GM12878 (cell line): ENCODE measurements at regions not wholly inside any gene's neighbourhood (a gene's known extent, or its start where the extent isn't known, plus 50 kb on each side); places are given as distances from the start of the nearest gene placed in this dataset.

Experiments used
- ATAC-seq: fragments of 200-7000 bp; cut with Tn5 transposase; 3 replicates; pipeline ENCODE4 v1.9.1; 2020; ENCODE audit warnings: mild to moderate bottlenecking, moderate library complexity
- BruUV-seq: library from RNA; stranded (reverse); fragments of 400-500 nt; replicated peaks from 2 replicates; lab custom pipeline; 2021; lab: Mats Ljungman, UMichigan
- CTCF ChIA-PET: fragments of 300-600 bp; sonication (Branson Sonifier 250); formaldehyde crosslinking; extraction: SDS; loops from one replicate; lab custom pipeline; 2021; ENCODE audit warnings: inconsistent platforms; lab: Yijun Ruan, JAX
- POLR2A ChIA-PET: fragments of 350-600 bp; formaldehyde crosslinking; extraction: SDS; loops from one replicate; lab custom pipeline; 2021; ENCODE audit warnings: inconsistent platforms; lab: Charles Lee
- RAD21 ChIA-PET: fragments of 300-600 bp; sonication (Branson Sonifier 250); formaldehyde crosslinking; loops from one replicate; lab custom pipeline; 2023; ENCODE audit warnings: antibody characterized with exemption; ENCODE audit not compliant: unreplicated experiment; lab: Charles Lee
- SMC1A ChIA-PET: fragments of 300-600 bp; sonication (Branson Sonifier 250); formaldehyde crosslinking; loops from one replicate; lab custom pipeline; 2023; ENCODE audit not compliant: unreplicated experiment, uncharacterized antibody; lab: Charles Lee
- DNase-seq: peaks from one replicate; pipeline ENCODE4 v3.0.0-alpha.2; 2011; ENCODE audit warnings: low read depth, low spot score
- FAIRE-seq: peaks from 3 replicates; lab custom pipeline; 2011; peaks lifted over from hg19 to GRCh38; lab: Jason Lieb, UNC
- H2AFZ ChIP-seq: 2 replicates; pipeline ENCODE4 v1.6.0; 2011; ENCODE audit warnings: low read depth, low read length, control low read depth; ENCODE audit not compliant: control insufficient read depth
- H3K27ac ChIP-seq: 2 replicates; pipeline ENCODE4 v1.5.1; 2011; ENCODE audit warnings: control low read depth; ENCODE audit not compliant: control insufficient read depth, insufficient read depth
- H3K27me3 ChIP-seq, 2 experiments: replicated peaks in 1 of 2; 2 replicates each; pipeline versions ENCODE4 v1.6.0 to v1.6.1; 2011; ENCODE audit warnings: low read length in 1 of 2; ENCODE audit not compliant: control insufficient read depth in 2 of 2, insufficient read depth in 2 of 2
- H3K36me3 ChIP-seq, 2 experiments: 2 replicates each; pipeline ENCODE4 v1.5.1; 2011; ENCODE audit warnings: low read length in 1 of 2; ENCODE audit not compliant: control insufficient read depth in 2 of 2, insufficient read depth in 2 of 2
- H3K4me1 ChIP-seq: 2 replicates; pipeline ENCODE4 v1.6.1; 2011; ENCODE audit warnings: mild to moderate bottlenecking, low read length, moderate library complexity, mixed read lengths; ENCODE audit not compliant: control insufficient read depth, insufficient read depth
- H3K4me2 ChIP-seq: 2 replicates; pipeline ENCODE4 v1.6.0; 2011; ENCODE audit warnings: control low read depth; ENCODE audit not compliant: control insufficient read depth, insufficient read depth
- H3K4me3 ChIP-seq: fragments of 200-600 bp; sonication (generic); 2 replicates; pipeline ENCODE4 v1.5.1; 2016
- H3K79me2 ChIP-seq: 2 replicates; pipeline ENCODE4 v1.6.0; 2011; ENCODE audit warnings: low read length; ENCODE audit not compliant: control insufficient read depth, insufficient read depth
- H3K9ac ChIP-seq: 2 replicates; pipeline ENCODE4 v1.8.0; 2011; ENCODE audit warnings: low read length, control low read depth, mixed read lengths; ENCODE audit not compliant: control insufficient read depth, insufficient read depth
- H3K9me3 ChIP-seq: replicated peaks from 3 replicates; pipeline ENCODE4 v1.5.1; 2011; ENCODE audit warnings: mild to moderate bottlenecking, low read length; ENCODE audit not compliant: control insufficient read depth, insufficient read depth
- H4K20me1 ChIP-seq: 2 replicates; pipeline ENCODE4 v1.6.0; 2011; ENCODE audit not compliant: control insufficient read depth, insufficient read depth
- EED ChIP-seq: sonication (generic); IDR thresholded peaks from 2 replicates; pipeline ENCODE4 v1.6.1; 2016; ENCODE audit warnings: antibody characterized with exemption, low read depth
- GATAD2B ChIP-seq: fragments of 450-650 bp; conservative IDR thresholded peaks from 2 replicates; pipeline ENCODE4 v1.6.1; 2017; ENCODE audit warnings: low read depth, mild to moderate bottlenecking, moderate library complexity
- NR2C1 ChIP-seq: fragments of 450-650 bp; IDR thresholded peaks from 2 replicates; pipeline ENCODE4 v1.6.1; 2017; ENCODE audit warnings: antibody characterized with exemption, mild to moderate bottlenecking, moderate library complexity
- NR2F1 ChIP-seq: fragments of 450-650 bp; conservative IDR thresholded peaks from 2 replicates; pipeline ENCODE4 v1.6.1; 2017; ENCODE audit warnings: mild to moderate bottlenecking
- RAD21 ChIP-seq: IDR thresholded peaks from 2 replicates; pipeline ENCODE4 v1.6.1; 2011; ENCODE audit warnings: mild to moderate bottlenecking, low read depth, low read length, moderate library complexity; ENCODE audit not compliant: insufficient read depth
- RAD51 ChIP-seq: fragments of 450-650 bp; IDR thresholded peaks from 2 replicates; pipeline ENCODE4 v1.6.1; 2016; ENCODE audit warnings: moderate library complexity, mild to moderate bottlenecking, inconsistent platforms
- SREBF1 ChIP-seq: IDR thresholded peaks from 2 replicates; pipeline ENCODE4 v1.6.1; 2012; ENCODE audit warnings: mild to moderate bottlenecking, low read length
- YBX1 ChIP-seq: fragments of 450-650 bp; IDR thresholded peaks from 2 replicates; pipeline ENCODE4 v1.6.1; 2016; ENCODE audit warnings: antibody characterized with exemption
- ZNF207 ChIP-seq: fragments of 450-650 bp; IDR thresholded peaks from 2 replicates; pipeline ENCODE4 v1.6.1; 2014; ENCODE audit warnings: antibody characterized with exemption, mild to moderate bottlenecking, borderline replicate concordance
- WGBS: methylation state at CpG from one replicate; pipeline ENCODE4 v1.1.6; 2016; ENCODE audit warnings: low lambda C conversion rate; ENCODE audit not compliant: insufficient replicate concordance, insufficient coverage; ENCODE audit errors: missing lambda C conversion rate; 5-methylcytosine and 5-hydroxymethylcytosine counted together
- in situ Hi-C: fragments of 300-500 bp; cut with MboI; formaldehyde crosslinking; loops from 9 replicates; pipeline ENCODE4 v1.14.3; 2018; ENCODE audit warnings: mixed read lengths
- intact Hi-C: fragments of 100-400 bp; cut with micrococcal nuclease; formaldehyde crosslinking; loops from one replicate; pipeline ENCODE4 v1.14.2; 2022; ENCODE audit not compliant: unreplicated experiment
- TF ChIP-seq, protein P1 (sequence below): fragments of 450-650 bp; conservative IDR thresholded peaks from 2 replicates; pipeline ENCODE4 v1.6.1; 2017; ENCODE audit warnings: mild to moderate bottlenecking, moderate library complexity
- TF ChIP-seq, protein P2 (sequence below): fragments of 450-650 bp; IDR thresholded peaks from 2 replicates; pipeline ENCODE4 v1.6.1; 2017; ENCODE audit warnings: antibody characterized with exemption, mild to moderate bottlenecking, moderate library complexity

- Histone ChIP-seq H3K4me2 (no peak overlapping the region), H3K79me2 (no peaks in the 10 kb centered on the region), H3K9me3 (no peaks in the 10 kb centered on the region; the same call in 2 of the 3 replicates), H3K9ac (no peak overlapping the region), H4K20me1 (no peaks in the 10 kb centered on the region), H2AFZ (no peak overlapping the region), H3K4me1 (no peaks in the 10 kb centered on the region), H3K27ac (no peak overlapping the region), H3K27me3 (no peaks in the 10 kb centered on the region), H3K4me3 (no peak overlapping the region), H3K36me3 (no peaks in the 10 kb centered on the region)
- CTCF ChIA-PET = no interaction called here
- WGBS = 43% methylated on average over 17 of the region's 17 CpGs
- DNase-seq (no peak), ATAC-seq (no peak), FAIRE-seq (no peak)
- BruUV-seq = no TSS peak
- intact Hi-C loops (no loop called here), in situ Hi-C loops (no loop called here)
- SMC1A ChIA-PET = no interaction called here
- TF ChIP-seq RAD21 (no peak), YBX1 (no peak), RAD51 (no peak)
- TF ChIP-seq, protein P1, sequence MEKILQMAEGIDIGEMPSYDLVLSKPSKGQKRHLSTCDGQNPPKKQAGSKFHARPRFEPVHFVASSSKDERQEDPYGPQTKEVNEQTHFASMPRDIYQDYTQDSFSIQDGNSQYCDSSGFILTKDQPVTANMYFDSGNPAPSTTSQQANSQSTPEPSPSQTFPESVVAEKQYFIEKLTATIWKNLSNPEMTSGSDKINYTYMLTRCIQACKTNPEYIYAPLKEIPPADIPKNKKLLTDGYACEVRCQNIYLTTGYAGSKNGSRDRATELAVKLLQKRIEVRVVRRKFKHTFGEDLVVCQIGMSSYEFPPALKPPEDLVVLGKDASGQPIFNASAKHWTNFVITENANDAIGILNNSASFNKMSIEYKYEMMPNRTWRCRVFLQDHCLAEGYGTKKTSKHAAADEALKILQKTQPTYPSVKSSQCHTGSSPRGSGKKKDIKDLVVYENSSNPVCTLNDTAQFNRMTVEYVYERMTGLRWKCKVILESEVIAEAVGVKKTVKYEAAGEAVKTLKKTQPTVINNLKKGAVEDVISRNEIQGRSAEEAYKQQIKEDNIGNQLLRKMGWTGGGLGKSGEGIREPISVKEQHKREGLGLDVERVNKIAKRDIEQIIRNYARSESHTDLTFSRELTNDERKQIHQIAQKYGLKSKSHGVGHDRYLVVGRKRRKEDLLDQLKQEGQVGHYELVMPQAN = no peak
- RAD21 ChIA-PET = no interaction called here
- POLR2A ChIA-PET = no interaction called here
Observed at GRCh38 chr18:78777992-78778391, 201.6 kb upstream of the SALL3 start.

DNA sequence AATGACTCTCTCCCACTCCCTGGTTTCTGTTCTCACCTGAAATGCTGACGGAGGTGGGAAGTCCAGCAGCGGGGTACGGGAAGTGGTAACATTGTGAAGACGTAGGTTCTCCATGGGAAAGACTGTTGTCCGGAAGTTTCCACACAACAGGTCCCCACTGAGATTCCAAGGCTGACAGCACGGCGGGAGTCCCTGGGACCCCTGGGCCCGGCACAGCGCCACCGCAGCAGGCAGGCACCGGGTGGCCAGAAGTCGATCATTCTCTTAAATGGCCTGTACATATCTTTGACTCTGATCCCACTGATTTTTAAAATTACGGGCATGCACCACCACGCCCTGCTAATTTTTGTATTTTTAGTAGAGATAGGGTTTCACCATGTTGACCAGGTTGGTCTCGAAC, 201.0 kb upstream of the SALL3 start:
- ChIA-PET CTCF (no interaction called here), RAD21 (no interaction called here), POLR2A (no interaction called here), SMC1A (no interaction called here)
- H3K9ac ChIP-seq = no peak overlapping the region
- H4K20me1 ChIP-seq = no peaks in the 10 kb centered on the region
- H3K36me3 ChIP-seq = no peaks in the 10 kb centered on the region
- H3K27me3 ChIP-seq = no peaks in the 10 kb centered on the region
- FAIRE-seq (no peak), ATAC-seq (no peak), DNase-seq (no peak)
- H2AFZ ChIP-seq = no peak overlapping the region
- H3K4me3 ChIP-seq = no peak overlapping the region
- intact Hi-C loops = no loop called here
- in situ Hi-C loops = no loop called here
- no TSS peak for BruUV-seq
- H3K27ac ChIP-seq = no peak overlapping the region
- 55% methylated on average over 15 of the region's 15 CpGs for WGBS
- no peaks in the 10 kb centered on the region; the same call in 2 of the 3 replicates for H3K9me3 ChIP-seq
- H3K4me1 ChIP-seq = no peaks in the 10 kb centered on the region
- no peaks in the 10 kb centered on the region for H3K79me2 ChIP-seq
- H3K4me2 ChIP-seq = no peak overlapping the region
- TF ChIP-seq GATAD2B = no peak
- TF ChIP-seq, protein P2, sequence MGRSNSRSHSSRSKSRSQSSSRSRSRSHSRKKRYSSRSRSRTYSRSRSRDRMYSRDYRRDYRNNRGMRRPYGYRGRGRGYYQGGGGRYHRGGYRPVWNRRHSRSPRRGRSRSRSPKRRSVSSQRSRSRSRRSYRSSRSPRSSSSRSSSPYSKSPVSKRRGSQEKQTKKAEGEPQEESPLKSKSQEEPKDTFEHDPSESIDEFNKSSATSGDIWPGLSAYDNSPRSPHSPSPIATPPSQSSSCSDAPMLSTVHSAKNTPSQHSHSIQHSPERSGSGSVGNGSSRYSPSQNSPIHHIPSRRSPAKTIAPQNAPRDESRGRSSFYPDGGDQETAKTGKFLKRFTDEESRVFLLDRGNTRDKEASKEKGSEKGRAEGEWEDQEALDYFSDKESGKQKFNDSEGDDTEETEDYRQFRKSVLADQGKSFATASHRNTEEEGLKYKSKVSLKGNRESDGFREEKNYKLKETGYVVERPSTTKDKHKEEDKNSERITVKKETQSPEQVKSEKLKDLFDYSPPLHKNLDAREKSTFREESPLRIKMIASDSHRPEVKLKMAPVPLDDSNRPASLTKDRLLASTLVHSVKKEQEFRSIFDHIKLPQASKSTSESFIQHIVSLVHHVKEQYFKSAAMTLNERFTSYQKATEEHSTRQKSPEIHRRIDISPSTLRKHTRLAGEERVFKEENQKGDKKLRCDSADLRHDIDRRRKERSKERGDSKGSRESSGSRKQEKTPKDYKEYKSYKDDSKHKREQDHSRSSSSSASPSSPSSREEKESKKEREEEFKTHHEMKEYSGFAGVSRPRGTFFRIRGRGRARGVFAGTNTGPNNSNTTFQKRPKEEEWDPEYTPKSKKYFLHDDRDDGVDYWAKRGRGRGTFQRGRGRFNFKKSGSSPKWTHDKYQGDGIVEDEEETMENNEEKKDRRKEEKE = no peak
- TF ChIP-seq NR2F1 = no peak
- no peak for TF ChIP-seq SREBF1
- no peak for TF ChIP-seq NR2C1
- TF ChIP-seq ZNF207 = no peak
- no peak for TF ChIP-seq EED
